Brain microvascular endothelial cell (primary cell): ENCODE measurements at regions not wholly inside any gene's neighbourhood (a gene's known extent, or its start where the extent isn't known, plus 50 kb on each side); places are given as distances from the start of the nearest gene placed in this dataset.

Experiments used
- DNase-seq: peaks from one replicate; pipeline ENCODE4 v3.0.0-alpha.2; 2020
- H3K27ac ChIP-seq: fragments of 250-450 bp; sonication (Bioruptor Pico); 2 replicates; pipeline ENCODE4 v1.5.1; 2020; ENCODE audit warnings: mild to moderate bottlenecking, moderate library complexity
- H3K27me3 ChIP-seq: fragments of 250-450 bp; sonication (Bioruptor Pico); replicated peaks from 2 replicates; pipeline ENCODE4 v1.5.1; 2020; ENCODE audit warnings: mild to moderate bottlenecking
- H3K36me3 ChIP-seq: fragments of 250-450 bp; sonication (Bioruptor Pico); replicated peaks from 2 replicates; pipeline ENCODE4 v1.5.1; 2020; ENCODE audit warnings: mild to moderate bottlenecking
- H3K4me3 ChIP-seq: 2 replicates; pipeline ENCODE4 v1.5.1; 2011; ENCODE audit warnings: low read depth, mild to moderate bottlenecking, control low read depth, low read length, moderate library complexity
- CTCF ChIP-seq: IDR thresholded peaks from 2 replicates; pipeline ENCODE4 v1.5.1; 2011; ENCODE audit warnings: low read depth, mild to moderate bottlenecking, moderate library complexity, low read length, control low read depth, inconsistent platforms; ENCODE audit errors: missing control alignments
- in situ Hi-C: cut with HindIII; loops from 2 replicates; pipeline ENCODE4 v1.10.0; 2017; ENCODE audit warnings: low sequenced_read_pairs, low pct_ligation_motif_present

GRCh38 chr1:95954585-95954984 is 720.6 kb downstream of the RWDD3 start:
- no peaks in the 10 kb centered on the region for H3K36me3 ChIP-seq
- in situ Hi-C loops: no loop called here
- H3K27me3 ChIP-seq: no peaks in the 10 kb centered on the region

GRCh38 chr1:95956215-95956614 is 722.2 kb downstream of the RWDD3 start:
- DNase-seq: no peak
- Histone ChIP-seq H3K36me3 (no peaks in the 10 kb centered on the region), H3K27ac (no peak overlapping the region), H3K27me3 (no peaks in the 10 kb centered on the region), H3K4me3 (no peak overlapping the region)
- no peak for TF ChIP-seq CTCF
- in situ Hi-C loops: no loop called here

More at GRCh38 chr1:95954585-95954984, 720.6 kb downstream of the RWDD3 start:
- no peak for DNase-seq
- no peak for TF ChIP-seq CTCF
- no peak overlapping the region for H3K4me3 ChIP-seq
- H3K27ac ChIP-seq: no peak overlapping the region

GRCh38 chr1:95957748-95958147 is 723.7 kb downstream of the RWDD3 start:
- Histone ChIP-seq H3K27ac (no peak overlapping the region), H3K36me3 (no peaks in the 10 kb centered on the region), H3K4me3 (no peak overlapping the region), H3K27me3 (no peaks in the 10 kb centered on the region)
- TF ChIP-seq CTCF: no peak
- no peak for DNase-seq
- in situ Hi-C loops: no loop called here

- in situ Hi-C loops: no loop called here
- DNase-seq: no peak
These were observed 732.9 kb downstream of the RWDD3 start for GRCh38 chr1:95966866-95967265.

GRCh38 chr1:95974586-95974985 is 740.6 kb downstream of the RWDD3 start:
- DNase-seq: no peak
- no peak overlapping the region for H3K27ac ChIP-seq
- H3K4me3 ChIP-seq: no peak overlapping the region
- H3K27me3 ChIP-seq: no peaks in the 10 kb centered on the region
- no peaks in the 10 kb centered on the region for H3K36me3 ChIP-seq
- in situ Hi-C loops: no loop called here
- no peak for TF ChIP-seq CTCF

More at GRCh38 chr1:95966866-95967265, 732.9 kb downstream of the RWDD3 start:
- no peak overlapping the region for H3K27ac ChIP-seq
- TF ChIP-seq CTCF: no peak
- no peaks in the 10 kb centered on the region for H3K36me3 ChIP-seq
- no peaks in the 10 kb centered on the region for H3K27me3 ChIP-seq
- H3K4me3 ChIP-seq: no peak overlapping the region

- Histone ChIP-seq H3K36me3 (no peaks in the 10 kb centered on the region), H3K27ac (no peak overlapping the region), H3K27me3 (no peaks in the 10 kb centered on the region), H3K4me3 (no peak overlapping the region)
- in situ Hi-C loops: no loop called here
- no peak for TF ChIP-seq CTCF
- DNase-seq: no peak
These were observed 738.9 kb upstream of the PTBP2 start for GRCh38 chr1:95982711-95983110.
